ENCODE measurements at regions not wholly inside any gene's neighbourhood (a gene's known extent, or its start where the extent isn't known, plus 50 kb on each side); places are given as distances from the start of the nearest gene placed in this dataset.

DNA sequence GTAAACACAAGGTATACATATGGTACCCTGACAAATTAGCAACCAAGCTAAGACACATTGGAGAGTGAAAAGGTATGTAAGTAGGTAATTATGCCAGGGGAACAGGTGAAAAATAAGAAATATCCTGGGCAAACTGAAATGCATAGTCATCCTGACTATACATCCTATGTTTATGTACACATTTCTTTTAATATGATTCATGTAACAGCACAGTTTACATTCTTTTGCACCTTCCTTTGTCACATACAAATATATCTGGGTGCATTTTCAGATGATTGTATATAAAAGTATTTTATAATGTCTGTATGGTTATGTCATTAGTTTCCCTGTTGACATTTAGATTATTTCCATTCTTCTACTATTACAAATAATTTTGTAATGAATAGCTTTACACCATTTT lies 1146.9 kb downstream of the EFNA5 start:
- Histone ChIP-seq H3K9ac (ENCODE audit: low read depth in 1 of 2, low read length in 2 of 2) (no peak overlapping the region), H3K4me3 (ENCODE audit: low read depth in 1 of 3, low read length in 3 of 3) (no peak overlapping the region), H3K27ac (ENCODE audit: low read depth in 1 of 2, low read length in 2 of 2) (no peak overlapping the region), H3K36me3 (ENCODE audit: control insufficient read depth in 4 of 4, insufficient read depth in 3 of 4, low read depth in 1 of 4, low read length in 3 of 4) (no peaks in the 10 kb centered on the region), H3K4me1 (ENCODE audit: control insufficient read depth in 4 of 4, insufficient read depth in 4 of 4, low read length in 3 of 4) (no peaks in the 10 kb centered on the region), H3K27me3 (ENCODE audit: control insufficient read depth in 4 of 4, insufficient read depth in 4 of 4, low read length in 3 of 4) (no peaks in the 10 kb centered on the region), H3K9me3 (ENCODE audit: control insufficient read depth in 4 of 4, low read length in 3 of 4) (no peaks in the 10 kb centered on the region)
- DNase-seq (ENCODE audit: low spot score): no peak
- TF ChIP-seq JUND (IDR thresholded peaks at IDR 0.05) (no peak), NR2F2 (IDR thresholded peaks at IDR 0.05) (no peak), GABPA (IDR thresholded peaks at IDR 0.05 in 1 of 2, conservative IDR thresholded peaks at IDR 0.05 in 1 of 2) (no peak), HNF4G (IDR thresholded peaks at IDR 0.05) (no peak), RXRA (IDR thresholded peaks at IDR 0.05) (no peak), EGR1 (IDR thresholded peaks at IDR 0.05; ENCODE audit: low read depth in 2 of 2) (no peak), TAF1 (conservative IDR thresholded peaks at IDR 0.05) (no peak), FOXA2 (IDR thresholded peaks at IDR 0.05) (no peak)
- TF ChIP-seq, protein P1, sequence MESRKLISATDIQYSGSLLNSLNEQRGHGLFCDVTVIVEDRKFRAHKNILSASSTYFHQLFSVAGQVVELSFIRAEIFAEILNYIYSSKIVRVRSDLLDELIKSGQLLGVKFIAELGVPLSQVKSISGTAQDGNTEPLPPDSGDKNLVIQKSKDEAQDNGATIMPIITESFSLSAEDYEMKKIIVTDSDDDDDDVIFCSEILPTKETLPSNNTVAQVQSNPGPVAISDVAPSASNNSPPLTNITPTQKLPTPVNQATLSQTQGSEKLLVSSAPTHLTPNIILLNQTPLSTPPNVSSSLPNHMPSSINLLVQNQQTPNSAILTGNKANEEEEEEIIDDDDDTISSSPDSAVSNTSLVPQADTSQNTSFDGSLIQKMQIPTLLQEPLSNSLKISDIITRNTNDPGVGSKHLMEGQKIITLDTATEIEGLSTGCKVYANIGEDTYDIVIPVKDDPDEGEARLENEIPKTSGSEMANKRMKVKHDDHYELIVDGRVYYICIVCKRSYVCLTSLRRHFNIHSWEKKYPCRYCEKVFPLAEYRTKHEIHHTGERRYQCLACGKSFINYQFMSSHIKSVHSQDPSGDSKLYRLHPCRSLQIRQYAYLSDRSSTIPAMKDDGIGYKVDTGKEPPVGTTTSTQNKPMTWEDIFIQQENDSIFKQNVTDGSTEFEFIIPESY (IDR thresholded peaks at IDR 0.05): no peak
- TF ChIP-seq, protein P2, sequence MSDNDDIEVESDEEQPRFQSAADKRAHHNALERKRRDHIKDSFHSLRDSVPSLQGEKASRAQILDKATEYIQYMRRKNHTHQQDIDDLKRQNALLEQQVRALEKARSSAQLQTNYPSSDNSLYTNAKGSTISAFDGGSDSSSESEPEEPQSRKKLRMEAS (IDR thresholded peaks at IDR 0.05): no peak
- TF ChIP-seq, protein P3, sequence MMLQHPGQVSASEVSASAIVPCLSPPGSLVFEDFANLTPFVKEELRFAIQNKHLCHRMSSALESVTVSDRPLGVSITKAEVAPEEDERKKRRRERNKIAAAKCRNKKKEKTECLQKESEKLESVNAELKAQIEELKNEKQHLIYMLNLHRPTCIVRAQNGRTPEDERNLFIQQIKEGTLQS (IDR thresholded peaks at IDR 0.05): no peak

DNA sequence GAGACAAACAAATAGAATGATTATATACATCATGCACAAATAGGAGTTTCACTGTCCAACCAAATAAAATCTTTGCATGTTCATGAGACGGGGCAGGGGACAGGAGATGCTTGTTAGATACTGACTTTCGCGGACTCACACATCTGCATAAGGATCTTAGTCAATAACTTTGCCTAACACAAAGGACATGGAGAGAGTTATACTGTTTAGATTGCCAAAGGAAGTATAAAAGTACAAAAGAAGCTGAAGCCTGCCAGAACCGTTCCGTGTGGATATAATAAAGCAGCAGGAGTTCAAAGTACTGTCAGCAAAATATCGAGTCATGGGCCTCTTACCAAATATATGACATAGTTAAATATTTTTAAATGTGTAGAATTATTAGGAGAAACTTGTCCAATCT lies 1148.4 kb downstream of the EFNA5 start:
- WGBS: 72% methylated on average over 6 of the region's 6 CpGs
- no peaks in the 10 kb centered on the region for H3K36me3 ChIP-seq (ENCODE audit: control insufficient read depth in 4 of 4, insufficient read depth in 3 of 4, low read depth in 1 of 4, low read length in 3 of 4)
- no peaks in the 10 kb centered on the region for H3K27me3 ChIP-seq (ENCODE audit: control insufficient read depth in 4 of 4, insufficient read depth in 4 of 4, low read length in 3 of 4)
- H3K4me3 ChIP-seq (ENCODE audit: low read depth in 1 of 3, low read length in 3 of 3): no peak overlapping the region
- no peaks in the 10 kb centered on the region for H3K4me1 ChIP-seq (ENCODE audit: control insufficient read depth in 4 of 4, insufficient read depth in 4 of 4, low read length in 3 of 4)
- H3K9ac ChIP-seq (ENCODE audit: low read depth in 1 of 2, low read length in 2 of 2): no peak overlapping the region
- TF ChIP-seq, protein P4, sequence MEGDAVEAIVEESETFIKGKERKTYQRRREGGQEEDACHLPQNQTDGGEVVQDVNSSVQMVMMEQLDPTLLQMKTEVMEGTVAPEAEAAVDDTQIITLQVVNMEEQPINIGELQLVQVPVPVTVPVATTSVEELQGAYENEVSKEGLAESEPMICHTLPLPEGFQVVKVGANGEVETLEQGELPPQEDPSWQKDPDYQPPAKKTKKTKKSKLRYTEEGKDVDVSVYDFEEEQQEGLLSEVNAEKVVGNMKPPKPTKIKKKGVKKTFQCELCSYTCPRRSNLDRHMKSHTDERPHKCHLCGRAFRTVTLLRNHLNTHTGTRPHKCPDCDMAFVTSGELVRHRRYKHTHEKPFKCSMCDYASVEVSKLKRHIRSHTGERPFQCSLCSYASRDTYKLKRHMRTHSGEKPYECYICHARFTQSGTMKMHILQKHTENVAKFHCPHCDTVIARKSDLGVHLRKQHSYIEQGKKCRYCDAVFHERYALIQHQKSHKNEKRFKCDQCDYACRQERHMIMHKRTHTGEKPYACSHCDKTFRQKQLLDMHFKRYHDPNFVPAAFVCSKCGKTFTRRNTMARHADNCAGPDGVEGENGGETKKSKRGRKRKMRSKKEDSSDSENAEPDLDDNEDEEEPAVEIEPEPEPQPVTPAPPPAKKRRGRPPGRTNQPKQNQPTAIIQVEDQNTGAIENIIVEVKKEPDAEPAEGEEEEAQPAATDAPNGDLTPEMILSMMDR (IDR thresholded peaks at IDR 0.05; ENCODE audit: low read depth, low read length, missing input control): no peak
- TF ChIP-seq FOXA2 (IDR thresholded peaks at IDR 0.05): no peak
- TF ChIP-seq, protein P5, sequence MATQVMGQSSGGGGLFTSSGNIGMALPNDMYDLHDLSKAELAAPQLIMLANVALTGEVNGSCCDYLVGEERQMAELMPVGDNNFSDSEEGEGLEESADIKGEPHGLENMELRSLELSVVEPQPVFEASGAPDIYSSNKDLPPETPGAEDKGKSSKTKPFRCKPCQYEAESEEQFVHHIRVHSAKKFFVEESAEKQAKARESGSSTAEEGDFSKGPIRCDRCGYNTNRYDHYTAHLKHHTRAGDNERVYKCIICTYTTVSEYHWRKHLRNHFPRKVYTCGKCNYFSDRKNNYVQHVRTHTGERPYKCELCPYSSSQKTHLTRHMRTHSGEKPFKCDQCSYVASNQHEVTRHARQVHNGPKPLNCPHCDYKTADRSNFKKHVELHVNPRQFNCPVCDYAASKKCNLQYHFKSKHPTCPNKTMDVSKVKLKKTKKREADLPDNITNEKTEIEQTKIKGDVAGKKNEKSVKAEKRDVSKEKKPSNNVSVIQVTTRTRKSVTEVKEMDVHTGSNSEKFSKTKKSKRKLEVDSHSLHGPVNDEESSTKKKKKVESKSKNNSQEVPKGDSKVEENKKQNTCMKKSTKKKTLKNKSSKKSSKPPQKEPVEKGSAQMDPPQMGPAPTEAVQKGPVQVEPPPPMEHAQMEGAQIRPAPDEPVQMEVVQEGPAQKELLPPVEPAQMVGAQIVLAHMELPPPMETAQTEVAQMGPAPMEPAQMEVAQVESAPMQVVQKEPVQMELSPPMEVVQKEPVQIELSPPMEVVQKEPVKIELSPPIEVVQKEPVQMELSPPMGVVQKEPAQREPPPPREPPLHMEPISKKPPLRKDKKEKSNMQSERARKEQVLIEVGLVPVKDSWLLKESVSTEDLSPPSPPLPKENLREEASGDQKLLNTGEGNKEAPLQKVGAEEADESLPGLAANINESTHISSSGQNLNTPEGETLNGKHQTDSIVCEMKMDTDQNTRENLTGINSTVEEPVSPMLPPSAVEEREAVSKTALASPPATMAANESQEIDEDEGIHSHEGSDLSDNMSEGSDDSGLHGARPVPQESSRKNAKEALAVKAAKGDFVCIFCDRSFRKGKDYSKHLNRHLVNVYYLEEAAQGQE (IDR thresholded peaks at IDR 0.05): no peak
- TF ChIP-seq HNF4A (conservative IDR thresholded peaks at IDR 0.05): no peak
- TF ChIP-seq FOXA1 (IDR thresholded peaks at IDR 0.05): no peak
- no peak for TF ChIP-seq RAD21 (IDR thresholded peaks at IDR 0.05)
- no peak for TF ChIP-seq YY1 (IDR thresholded peaks at IDR 0.05)
- no peak for TF ChIP-seq JUND (IDR thresholded peaks at IDR 0.05)
- TF ChIP-seq HNF4G (IDR thresholded peaks at IDR 0.05): no peak
- TF ChIP-seq, protein P1 (IDR thresholded peaks at IDR 0.05): no peak
- TF ChIP-seq RXRA (IDR thresholded peaks at IDR 0.05): no peak
- no peak for TF ChIP-seq SP1 (IDR thresholded peaks at IDR 0.05)
- TF ChIP-seq, protein P2 (IDR thresholded peaks at IDR 0.05): no peak
- TF ChIP-seq NR2F2 (IDR thresholded peaks at IDR 0.05): no peak
- TF ChIP-seq EGR1 (IDR thresholded peaks at IDR 0.05; ENCODE audit: low read depth in 2 of 2): no peak
- TF ChIP-seq TAF1 (conservative IDR thresholded peaks at IDR 0.05): no peak
- H3K27ac ChIP-seq (ENCODE audit: low read depth in 1 of 2, low read length in 2 of 2): no peak overlapping the region
- no peak for DNase-seq (ENCODE audit: low spot score)
- H3K9me3 ChIP-seq (ENCODE audit: control insufficient read depth in 4 of 4, low read length in 3 of 4): no peaks in the 10 kb centered on the region

Measured in liver (tissue), 8 donors.